ENCODE measurements at regions not wholly inside any gene's neighbourhood (a gene's known extent, or its start where the extent isn't known, plus 50 kb on each side); places are given as distances from the start of the nearest gene placed in this dataset.

DNA sequence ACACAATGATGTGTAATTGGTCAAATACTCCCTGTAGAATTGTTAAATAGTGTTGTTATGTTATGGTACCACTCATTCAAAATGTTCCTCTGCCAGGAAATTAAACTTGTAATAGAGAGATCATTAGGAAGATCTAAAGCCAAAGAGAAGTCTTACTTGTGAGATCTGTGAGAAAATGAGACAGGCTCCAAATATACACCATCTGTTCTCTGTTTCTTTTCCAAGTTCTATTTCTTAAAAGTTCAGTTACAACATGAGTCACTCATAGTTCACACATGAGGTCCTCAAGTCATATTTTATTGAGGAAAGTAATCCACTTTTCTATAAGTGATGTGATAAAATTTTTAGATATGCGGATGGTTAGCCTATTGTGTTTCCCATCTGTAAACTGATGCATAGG lies 1038.1 kb upstream of the PRR20A start:
- DNase-seq (ENCODE audit: low read depth) = no peak
- TF ChIP-seq, protein P1, sequence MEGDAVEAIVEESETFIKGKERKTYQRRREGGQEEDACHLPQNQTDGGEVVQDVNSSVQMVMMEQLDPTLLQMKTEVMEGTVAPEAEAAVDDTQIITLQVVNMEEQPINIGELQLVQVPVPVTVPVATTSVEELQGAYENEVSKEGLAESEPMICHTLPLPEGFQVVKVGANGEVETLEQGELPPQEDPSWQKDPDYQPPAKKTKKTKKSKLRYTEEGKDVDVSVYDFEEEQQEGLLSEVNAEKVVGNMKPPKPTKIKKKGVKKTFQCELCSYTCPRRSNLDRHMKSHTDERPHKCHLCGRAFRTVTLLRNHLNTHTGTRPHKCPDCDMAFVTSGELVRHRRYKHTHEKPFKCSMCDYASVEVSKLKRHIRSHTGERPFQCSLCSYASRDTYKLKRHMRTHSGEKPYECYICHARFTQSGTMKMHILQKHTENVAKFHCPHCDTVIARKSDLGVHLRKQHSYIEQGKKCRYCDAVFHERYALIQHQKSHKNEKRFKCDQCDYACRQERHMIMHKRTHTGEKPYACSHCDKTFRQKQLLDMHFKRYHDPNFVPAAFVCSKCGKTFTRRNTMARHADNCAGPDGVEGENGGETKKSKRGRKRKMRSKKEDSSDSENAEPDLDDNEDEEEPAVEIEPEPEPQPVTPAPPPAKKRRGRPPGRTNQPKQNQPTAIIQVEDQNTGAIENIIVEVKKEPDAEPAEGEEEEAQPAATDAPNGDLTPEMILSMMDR (conservative IDR thresholded peaks at IDR 0.05; ENCODE audit: control insufficient read depth, insufficient read depth, low read depth, low read length) = no peak
- no peak overlapping the region for H3K4me3 ChIP-seq (ENCODE audit: control insufficient read depth, low read depth, low read length)

- TF ChIP-seq, protein P1 (conservative IDR thresholded peaks at IDR 0.05; ENCODE audit: control insufficient read depth, insufficient read depth, low read depth, low read length) = no peak
- no peak overlapping the region for H3K4me3 ChIP-seq (ENCODE audit: control insufficient read depth, low read depth, low read length)
- no peak for DNase-seq (ENCODE audit: low read depth)
These were observed 1030.0 kb upstream of the PRR20A start for GRCh38 chr13:56110751-56111150.

DNA sequence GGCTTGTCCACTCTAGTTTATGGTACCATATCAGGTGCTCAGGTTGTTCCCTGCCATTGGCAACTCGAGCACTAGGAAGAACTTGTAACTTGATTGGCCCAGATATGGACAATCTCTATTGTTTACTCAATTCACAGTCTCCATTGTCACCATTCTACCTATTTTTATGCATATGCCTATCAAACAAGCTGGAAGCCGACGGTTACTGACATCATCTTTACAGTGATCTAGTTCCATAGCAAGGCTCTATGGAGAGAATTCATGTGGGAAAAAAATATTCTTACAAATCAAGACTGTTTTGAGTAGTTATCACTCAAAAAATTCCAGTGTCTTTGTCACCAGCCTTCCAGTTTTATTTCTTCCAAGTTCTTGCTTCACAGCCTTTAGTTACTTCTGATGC lies 1006.2 kb upstream of the PRR20A start:
- H3K4me3 ChIP-seq (ENCODE audit: control insufficient read depth, low read depth, low read length) = no peak overlapping the region
- TF ChIP-seq, protein P1 (conservative IDR thresholded peaks at IDR 0.05; ENCODE audit: control insufficient read depth, insufficient read depth, low read depth, low read length) = no peak
- no peak for DNase-seq (ENCODE audit: low read depth)

DNA sequence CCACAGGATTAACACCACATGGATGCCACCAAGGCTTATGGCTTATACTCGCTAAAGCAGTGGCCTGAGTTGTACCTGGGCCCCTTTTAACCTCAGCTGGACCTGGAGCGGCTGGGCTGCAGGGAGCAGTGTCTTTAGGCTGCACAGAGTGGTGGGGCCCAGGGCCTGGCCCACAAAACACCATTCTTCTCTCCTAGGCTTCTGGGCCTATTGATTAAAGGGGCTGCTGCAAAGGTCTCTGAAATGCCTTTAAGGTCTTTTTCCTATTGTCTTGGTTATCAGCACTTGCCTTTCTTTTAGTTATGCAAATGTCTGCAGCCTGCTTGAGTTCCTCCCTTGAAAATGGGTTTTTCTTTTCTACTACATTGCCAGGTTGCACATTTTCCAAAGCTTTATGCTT lies 973.9 kb upstream of the PRR20A start:
- no peak for DNase-seq (ENCODE audit: low read depth)
- TF ChIP-seq, protein P1 (conservative IDR thresholded peaks at IDR 0.05; ENCODE audit: control insufficient read depth, insufficient read depth, low read depth, low read length) = no peak
- H3K4me3 ChIP-seq (ENCODE audit: control insufficient read depth, low read depth, low read length) = no peak overlapping the region

DNA sequence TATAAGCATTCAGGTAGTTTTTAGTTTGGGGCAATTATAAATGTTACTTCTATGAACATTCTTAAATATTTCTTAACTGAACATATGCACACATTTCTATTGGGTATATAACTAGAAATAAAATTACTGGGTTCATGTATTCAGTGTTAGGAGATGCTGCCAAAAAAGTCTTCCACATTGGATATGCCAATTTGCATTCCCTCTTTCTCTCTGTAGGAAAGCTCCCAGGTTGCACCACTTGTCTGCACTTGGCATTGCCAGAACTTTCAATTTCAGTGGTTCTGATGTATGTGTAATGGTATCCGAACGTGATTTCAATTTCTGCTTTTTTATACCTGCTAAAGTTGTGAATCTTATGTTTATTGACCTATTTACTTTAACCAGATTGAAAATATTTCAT lies 972.1 kb upstream of the PRR20A start:
- TF ChIP-seq, protein P1 (conservative IDR thresholded peaks at IDR 0.05; ENCODE audit: control insufficient read depth, insufficient read depth, low read depth, low read length) = no peak
- no peak overlapping the region for H3K4me3 ChIP-seq (ENCODE audit: control insufficient read depth, low read depth, low read length)
- DNase-seq (ENCODE audit: low read depth) = no peak

- TF ChIP-seq, protein P1 (conservative IDR thresholded peaks at IDR 0.05; ENCODE audit: control insufficient read depth, insufficient read depth, low read depth, low read length) = no peak
- no peak for DNase-seq (ENCODE audit: low read depth)
- no peak overlapping the region for H3K4me3 ChIP-seq (ENCODE audit: control insufficient read depth, low read depth, low read length)
These were observed 967.4 kb upstream of the PRR20A start for GRCh38 chr13:56173346-56173745.

DNA sequence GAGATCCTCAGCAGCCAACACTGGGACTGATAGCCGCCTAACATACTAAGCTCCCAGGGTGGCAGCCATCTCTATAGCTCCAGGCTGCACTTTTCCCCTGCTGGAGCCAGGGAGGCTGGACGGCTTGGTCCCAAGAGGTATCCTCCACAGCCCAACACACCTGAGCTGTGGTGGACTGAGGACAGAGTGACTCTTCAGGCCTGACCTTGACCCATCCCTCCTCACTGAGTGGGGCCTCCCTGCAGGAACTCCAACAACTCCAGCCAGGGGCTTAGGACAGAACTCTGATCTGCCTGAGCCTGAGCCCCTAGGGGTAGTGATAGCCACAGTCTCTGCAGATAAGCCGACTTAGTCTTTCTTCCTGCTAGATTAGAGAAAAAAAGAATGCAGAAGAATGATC lies 958.1 kb upstream of the PRR20A start:
- TF ChIP-seq, protein P1 (conservative IDR thresholded peaks at IDR 0.05; ENCODE audit: control insufficient read depth, insufficient read depth, low read depth, low read length) = no peak
- no peak for DNase-seq (ENCODE audit: low read depth)
- H3K4me3 ChIP-seq (ENCODE audit: control insufficient read depth, low read depth, low read length) = no peak overlapping the region

Data from fibroblast of mammary gland (primary cell).